ENCODE measurements at regions not wholly inside any gene's neighbourhood (a gene's known extent, or its start where the extent isn't known, plus 50 kb on each side); places are given as distances from the start of the nearest gene placed in this dataset.

- DNase-seq (ENCODE audit: low read depth): peak; percentile 6
- TF ChIP-seq CTCF (IDR thresholded peaks at IDR 0.05; ENCODE audit: insufficient read depth, low read depth, low read length, missing control alignments): no peak
- no peak overlapping the region for H3K4me3 ChIP-seq (ENCODE audit: low read depth, low read length)
Observed at GRCh38 chr1:178614286-178614685, 101.4 kb downstream of the TEX35 start.

- no peak for TF ChIP-seq CTCF (IDR thresholded peaks at IDR 0.05; ENCODE audit: insufficient read depth, low read depth, low read length, missing control alignments)
Observed at GRCh38 chr1:178619042-178619927, 105.8 kb upstream of the RALGPS2 start.

GRCh38 chr1:178620584-178621475 is 104.2 kb upstream of the RALGPS2 start:
- no peak overlapping the region for H3K4me3 ChIP-seq (ENCODE audit: low read depth, low read length)
- DNase-seq (ENCODE audit: low read depth): no peak
- TF ChIP-seq CTCF (IDR thresholded peaks at IDR 0.05; ENCODE audit: insufficient read depth, low read depth, low read length, missing control alignments): no peak

More at GRCh38 chr1:178619042-178619927, 105.8 kb upstream of the RALGPS2 start:
- no peak overlapping the region for H3K4me3 ChIP-seq (ENCODE audit: low read depth, low read length)
- no peak for DNase-seq (ENCODE audit: low read depth)

GRCh38 chr1:178621822-178622221 is 103.2 kb upstream of the RALGPS2 start:
- TF ChIP-seq CTCF (IDR thresholded peaks at IDR 0.05; ENCODE audit: insufficient read depth, low read depth, low read length, missing control alignments): no peak
- DNase-seq (ENCODE audit: low read depth): no peak
- H3K4me3 ChIP-seq (ENCODE audit: low read depth, low read length): no peak overlapping the region

- no peak for TF ChIP-seq CTCF (IDR thresholded peaks at IDR 0.05; ENCODE audit: insufficient read depth, low read depth, low read length, missing control alignments)
- DNase-seq (ENCODE audit: low read depth): no peak
- no peak overlapping the region for H3K4me3 ChIP-seq (ENCODE audit: low read depth, low read length)
Observed at GRCh38 chr1:178625695-178626094, 99.3 kb upstream of the RALGPS2 start.

GRCh38 chr1:178627037-178627436 is 98.0 kb upstream of the RALGPS2 start:
- no peak for DNase-seq (ENCODE audit: low read depth)
- no peak for TF ChIP-seq CTCF (IDR thresholded peaks at IDR 0.05; ENCODE audit: insufficient read depth, low read depth, low read length, missing control alignments)
- no peak overlapping the region for H3K4me3 ChIP-seq (ENCODE audit: low read depth, low read length)
